B cell (primary cell): ENCODE measurements at regions not wholly inside any gene's neighbourhood (a gene's known extent, or its start where the extent isn't known, plus 50 kb on each side); places are given as distances from the start of the nearest gene placed in this dataset.

Experiments used
- CTCF ChIP-seq: fragments of 200-600 bp; IDR thresholded peaks from one replicate; pipeline ENCODE4 v1.8.0; 2022; ENCODE audit warnings: antibody characterized with exemption, mild to moderate bottlenecking
- EZH2 ChIP-seq: IDR thresholded peaks from 2 replicates; pipeline ENCODE4 v1.6.1; 2012; ENCODE audit warnings: borderline replicate concordance, low read depth, mild to moderate bottlenecking, moderate library complexity, low read length; ENCODE audit not compliant: insufficient read depth, poor library complexity, severe bottlenecking

DNA sequence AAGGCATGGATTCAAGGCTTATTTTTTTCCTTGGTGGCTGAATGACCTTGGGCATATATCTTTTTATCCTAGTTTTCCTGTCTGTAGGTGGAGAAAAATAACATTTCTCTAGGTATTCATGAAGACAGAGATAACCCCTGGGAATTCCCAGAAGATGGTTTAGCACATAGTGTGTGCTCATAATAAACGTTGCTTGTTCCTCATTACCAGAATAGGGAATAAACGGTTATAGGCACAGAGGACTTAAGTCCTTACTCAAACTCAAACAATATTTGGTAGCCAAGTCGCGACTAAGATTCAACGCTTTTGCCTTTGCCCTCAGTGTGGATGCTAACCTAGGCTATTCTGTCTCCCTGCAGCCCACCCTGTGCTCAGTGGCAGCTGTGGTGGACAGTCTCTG lies 51.6 kb upstream of the MITF start:
- TF ChIP-seq EZH2 (no peak), CTCF (no peak)
